DND-41 (cell line): ENCODE measurements at regions not wholly inside any gene's neighbourhood (a gene's known extent, or its start where the extent isn't known, plus 50 kb on each side); places are given as distances from the start of the nearest gene placed in this dataset.

ENCODE experiments used
- ATAC-seq: fragments of 200-7000 bp; cut with Tn5 transposase; 3 replicates; pipeline ENCODE4 v1.9.1; 2021; ENCODE audit warnings: low read depth; ENCODE audit not compliant: insufficient read depth
- DNase-seq: peaks from one replicate; pipeline ENCODE4 v3.0.0-alpha.2; 2020
- H2AFZ ChIP-seq: 2 replicates; pipeline ENCODE4 v1.6.0; 2012; ENCODE audit warnings: low read depth, low read length
- H3K27ac ChIP-seq: 2 replicates; pipeline ENCODE4 v1.5.1; 2012; ENCODE audit warnings: low read length, inconsistent platforms
- H3K27me3 ChIP-seq: fragments of 200-600 bp; sonication (generic); 2 replicates; pipeline ENCODE4 v1.6.0; 2012; ENCODE audit warnings: low read length, mild to moderate bottlenecking, inconsistent platforms; ENCODE audit not compliant: insufficient read depth, poor library complexity
- H3K36me3 ChIP-seq: 2 replicates; pipeline ENCODE4 v1.5.1; 2012; ENCODE audit warnings: low read length, inconsistent platforms; ENCODE audit not compliant: insufficient read depth
- H3K4me1 ChIP-seq: 2 replicates; pipeline ENCODE4 v1.5.1; 2012; ENCODE audit warnings: mild to moderate bottlenecking, low read length; ENCODE audit not compliant: insufficient read depth
- H3K4me2 ChIP-seq: 2 replicates; pipeline ENCODE4 v1.6.0; 2012; ENCODE audit warnings: mild to moderate bottlenecking, moderate library complexity, low read length, inconsistent platforms; ENCODE audit not compliant: insufficient read depth
- H3K4me3 ChIP-seq, 2 experiments: fragments of 200-600 bp in 1 of 2; shearing (Covaris generic) in 1 of 2; 2 replicates each; pipeline ENCODE4 v1.5.1; 2012 to 2016; ENCODE audit warnings: inconsistent platforms in 2 of 2, low read length in 2 of 2, mild to moderate bottlenecking in 2 of 2, low read depth in 1 of 2, moderate library complexity in 1 of 2
- H3K79me2 ChIP-seq: 2 replicates; pipeline ENCODE4 v1.6.0; 2012; ENCODE audit warnings: low read length, inconsistent platforms; ENCODE audit not compliant: insufficient read depth
- H3K9ac ChIP-seq: 2 replicates; pipeline ENCODE4 v1.6.0; 2012; ENCODE audit warnings: low read depth, mild to moderate bottlenecking, inconsistent platforms, low read length, moderate library complexity
- H3K9me3 ChIP-seq: 2 replicates; pipeline ENCODE4 v1.5.1; 2012; ENCODE audit warnings: low read length, moderate library complexity, mild to moderate bottlenecking, inconsistent platforms; ENCODE audit not compliant: insufficient read depth, severe bottlenecking
- H4K20me1 ChIP-seq: 2 replicates; pipeline ENCODE4 v1.6.0; 2012; ENCODE audit warnings: low read length; ENCODE audit not compliant: insufficient read depth
- CTCF ChIP-seq: IDR thresholded peaks from 2 replicates; pipeline ENCODE4 v1.5.1; 2012; ENCODE audit warnings: borderline replicate concordance, low read length, moderate library complexity, mild to moderate bottlenecking; ENCODE audit not compliant: poor library complexity, severe bottlenecking; ENCODE audit errors: extremely low read depth
- EZH2 ChIP-seq: IDR thresholded peaks from 3 replicates; pipeline ENCODE4 v1.6.1; 2012; ENCODE audit warnings: borderline replicate concordance, low read depth, mild to moderate bottlenecking, moderate library complexity, low read length, inconsistent platforms; ENCODE audit not compliant: severe bottlenecking

- Histone ChIP-seq H3K4me1 (no peaks in the 10 kb centered on the region), H3K9ac (no peak overlapping the region), H3K36me3 (no peaks in the 10 kb centered on the region), H3K79me2 (no peaks in the 10 kb centered on the region), H3K27ac (no peak overlapping the region), H3K4me3 (no peak overlapping the region), H4K20me1 (no peaks in the 10 kb centered on the region), H3K9me3 (no peaks in the 10 kb centered on the region), H3K27me3 (no peaks in the 10 kb centered on the region), H3K4me2 (no peak overlapping the region), H2AFZ (no peak overlapping the region)
- no peak for DNase-seq
- no peak for TF ChIP-seq CTCF
- ATAC-seq: no peak
These were observed 107.7 kb upstream of the VANGL1 start for GRCh38 chr1:115534106-115534505.

GRCh38 chr1:115531631-115532264 lies 110.0 kb upstream of the VANGL1 start:
- Histone ChIP-seq H3K4me2 (no peak overlapping the region), H3K9me3 (no peaks in the 10 kb centered on the region), H3K4me3 (no peak overlapping the region), H3K27ac (no peak overlapping the region), H4K20me1 (no peaks in the 10 kb centered on the region), H3K36me3 (no peaks in the 10 kb centered on the region), H3K9ac (no peak overlapping the region), H2AFZ (no peak overlapping the region), H3K4me1 (no peaks in the 10 kb centered on the region), H3K79me2 (no peaks in the 10 kb centered on the region), H3K27me3 (no peaks in the 10 kb centered on the region)
- no peak for TF ChIP-seq EZH2
- TF ChIP-seq CTCF: no peak
- no peak for ATAC-seq
- no peak for DNase-seq

DNA sequence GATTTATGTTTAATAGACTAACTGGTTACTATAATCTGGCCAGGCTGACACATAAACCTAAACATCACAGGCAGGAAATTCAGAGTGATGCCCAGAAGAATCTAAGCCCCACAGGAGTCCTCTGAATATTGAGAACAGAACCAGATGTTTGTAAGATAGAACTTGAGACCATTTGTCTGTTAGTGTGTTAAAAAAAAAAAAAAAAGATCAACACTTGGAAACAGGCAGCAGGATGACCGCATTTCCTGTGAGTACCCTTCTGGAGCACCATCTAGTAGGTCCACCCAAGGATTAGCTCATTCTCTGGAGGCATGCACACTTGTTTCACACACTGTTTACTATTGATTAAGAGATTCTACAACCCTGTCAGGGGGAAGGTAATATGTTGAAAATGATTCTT lies 111.4 kb upstream of the VANGL1 start:
- Histone ChIP-seq H4K20me1 (no peaks in the 10 kb centered on the region), H3K9me3 (no peaks in the 10 kb centered on the region), H3K4me2 (no peak overlapping the region), H3K27ac (no peak overlapping the region), H3K27me3 (no peaks in the 10 kb centered on the region), H3K36me3 (no peaks in the 10 kb centered on the region), H3K4me3 (no peak overlapping the region), H3K9ac (no peak overlapping the region), H3K4me1 (no peaks in the 10 kb centered on the region), H3K79me2 (no peaks in the 10 kb centered on the region), H2AFZ (no peak overlapping the region)
- TF ChIP-seq EZH2 (no peak), CTCF (no peak)
- DNase-seq (no peak), ATAC-seq (no peak)
